Stimulated activated CD4-positive, alpha-beta T cell treated with anti-CD3 and anti-CD28 coated beads, Interleukin-4, amount 100 ng/mL, for 4 hours (primary cell): ENCODE measurements at regions not wholly inside any gene's neighbourhood (a gene's known extent, or its start where the extent isn't known, plus 50 kb on each side); places are given as distances from the start of the nearest gene placed in this dataset.

Experiments used
- DNase-seq, 2 experiments: peaks; one replicate each; pipeline ENCODE4 v3.0.0-alpha.2; 2020

DNA sequence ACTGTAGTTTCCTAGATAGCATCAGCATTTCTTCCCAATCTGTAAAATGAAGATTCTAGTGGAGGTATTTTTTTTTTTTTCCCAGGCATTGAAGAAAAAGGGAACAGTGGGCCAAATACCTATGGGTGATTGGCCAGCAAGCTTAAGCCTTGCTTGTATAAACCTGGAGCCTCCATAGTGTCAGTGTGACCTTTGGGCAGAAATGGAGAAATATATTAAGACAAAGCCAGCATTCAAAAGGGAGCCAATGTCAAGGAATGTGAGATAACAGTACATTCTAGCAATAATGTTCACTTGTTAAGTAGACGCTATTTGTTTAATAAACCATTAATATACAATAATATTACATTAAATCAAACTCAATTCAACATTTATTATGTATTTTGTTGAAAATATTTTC is 275.4 kb downstream of the FOXA2 start:
- DNase-seq = no peak

DNA sequence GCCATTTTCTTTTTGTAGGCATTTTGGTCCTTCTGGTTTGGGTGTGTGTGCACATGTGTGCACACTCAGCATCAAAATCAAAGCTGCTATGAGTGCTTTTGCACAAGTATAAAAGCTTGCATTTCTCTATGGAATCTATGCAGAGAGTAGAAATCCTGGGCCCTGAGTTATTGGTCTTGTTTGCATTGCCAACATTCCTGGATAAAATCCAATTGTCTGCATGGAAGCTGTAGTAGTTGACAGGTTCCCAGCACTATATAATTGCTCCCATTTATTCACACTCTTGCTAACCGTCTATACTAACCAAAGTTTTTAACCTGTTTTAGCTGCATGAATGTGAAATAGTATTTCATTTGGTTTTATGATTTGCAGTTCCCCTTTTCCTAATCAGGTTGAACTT is 277.0 kb downstream of the FOXA2 start:
- no peak for DNase-seq

DNA sequence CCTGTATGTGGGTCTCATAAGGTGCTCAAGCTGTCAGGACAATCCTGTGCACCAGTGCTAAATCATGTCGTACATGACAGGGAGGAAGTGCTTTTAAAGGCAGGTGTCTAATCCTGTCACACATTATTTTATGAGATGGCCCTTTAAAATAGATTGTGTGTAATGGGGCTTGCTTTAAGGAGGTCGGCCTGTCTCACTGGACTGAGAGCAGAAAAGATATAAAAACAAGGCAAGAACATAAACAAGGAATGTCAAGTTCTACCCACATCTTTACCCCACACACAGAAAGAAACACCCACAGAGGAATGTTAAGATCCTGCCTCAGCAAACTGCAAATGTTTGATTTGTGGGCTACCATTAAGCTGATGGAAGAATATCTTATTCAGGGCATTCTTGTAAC is 279.0 kb downstream of the FOXA2 start:
- DNase-seq = no peak

DNA sequence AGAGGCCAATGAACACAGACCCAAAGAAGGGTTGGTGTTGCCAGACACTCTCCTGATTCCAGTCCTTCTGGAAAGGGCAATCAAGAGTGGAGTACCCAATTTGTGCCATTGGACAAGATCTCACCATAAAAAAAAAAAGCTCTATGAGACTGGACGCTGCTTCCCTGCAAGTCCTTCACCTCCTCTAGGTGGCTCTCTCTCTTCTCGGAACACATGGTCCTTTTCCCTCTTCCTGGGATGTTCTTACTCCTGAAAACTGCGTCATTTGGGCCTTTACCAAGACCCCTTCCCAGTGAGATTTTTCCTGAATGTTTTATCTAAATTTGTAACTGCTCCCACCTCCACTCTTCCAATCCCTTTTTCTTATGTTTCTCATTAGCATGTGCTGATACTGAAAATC is 280.8 kb downstream of the FOXA2 start:
- DNase-seq = no peak

DNA sequence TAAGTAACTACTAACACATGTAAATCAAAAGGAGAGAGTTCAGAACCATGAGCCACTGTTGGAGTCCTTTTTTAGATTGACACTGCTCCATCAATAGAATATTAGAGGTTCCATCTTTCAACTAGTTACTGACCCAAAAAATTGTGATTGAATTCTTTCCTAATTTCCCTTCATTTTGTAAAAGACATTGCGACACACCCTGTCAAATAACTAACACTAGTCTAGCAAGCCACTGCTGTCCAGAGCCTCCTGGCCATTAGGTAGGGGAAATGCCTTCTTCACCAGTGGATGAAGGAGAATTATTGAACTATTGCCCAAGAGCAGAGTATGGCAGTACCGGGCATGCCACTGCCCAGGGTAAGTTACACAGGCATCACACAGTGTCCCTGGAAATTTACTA is 282.3 kb downstream of the FOXA2 start:
- no peak for DNase-seq

DNA sequence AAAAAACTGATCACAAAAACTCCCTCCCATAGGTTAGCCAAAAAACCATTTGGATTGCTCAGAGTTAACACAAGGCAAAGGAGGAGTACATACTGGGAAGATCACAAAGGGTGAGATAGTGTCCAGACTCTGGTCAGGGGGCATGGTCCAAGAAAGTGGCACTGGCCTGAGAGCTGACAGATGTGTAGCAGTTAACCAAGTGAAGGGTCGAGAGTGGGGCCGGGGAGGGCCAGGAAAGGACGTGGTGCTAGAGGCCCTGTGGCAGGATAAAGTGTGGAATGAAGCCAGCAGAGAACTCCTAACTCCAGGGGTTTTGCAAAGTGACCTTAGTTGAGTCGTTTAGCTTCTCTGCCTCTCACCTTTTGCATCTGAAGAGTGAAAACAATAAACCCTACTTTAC is 290.5 kb downstream of the FOXA2 start:
- no peak for DNase-seq

DNA sequence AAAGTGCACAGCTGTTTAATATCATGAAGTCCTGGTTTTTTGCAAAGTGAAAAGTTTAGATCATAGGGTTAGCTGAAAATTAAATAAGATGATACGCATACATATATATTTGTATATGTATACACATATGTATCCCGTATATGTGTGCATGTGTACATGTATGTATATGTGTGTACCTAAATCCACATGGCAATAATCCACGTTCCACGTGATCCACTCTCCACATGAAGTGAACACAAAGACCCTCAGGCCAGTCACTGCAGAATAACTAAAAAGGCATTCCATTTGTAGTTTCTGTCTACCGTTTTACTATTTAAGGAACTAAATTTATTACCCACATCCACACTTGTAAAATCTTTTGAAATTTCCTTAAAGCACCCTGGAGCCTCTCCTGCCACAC is 294.9 kb downstream of the FOXA2 start:
- no peak for DNase-seq

DNA sequence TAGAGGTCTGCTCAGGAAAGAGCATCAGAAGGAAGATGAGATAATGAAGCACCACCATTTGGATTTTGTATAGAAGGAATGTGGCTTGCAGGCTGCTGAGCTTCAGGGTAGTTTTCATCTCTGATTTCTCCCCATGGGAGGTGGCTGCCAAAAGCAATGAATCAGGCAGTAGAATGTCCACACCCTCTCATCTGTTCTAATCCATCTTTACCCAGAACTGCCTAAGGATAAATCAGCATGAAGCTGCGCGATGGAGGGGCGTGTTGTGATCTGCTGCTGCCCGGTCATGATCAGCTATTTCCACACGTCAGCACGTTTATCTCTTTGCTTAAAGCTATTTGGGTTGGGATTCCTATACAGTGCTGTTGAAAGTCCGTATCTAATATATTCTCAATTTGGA is 295.4 kb downstream of the FOXA2 start:
- DNase-seq = no peak

DNA sequence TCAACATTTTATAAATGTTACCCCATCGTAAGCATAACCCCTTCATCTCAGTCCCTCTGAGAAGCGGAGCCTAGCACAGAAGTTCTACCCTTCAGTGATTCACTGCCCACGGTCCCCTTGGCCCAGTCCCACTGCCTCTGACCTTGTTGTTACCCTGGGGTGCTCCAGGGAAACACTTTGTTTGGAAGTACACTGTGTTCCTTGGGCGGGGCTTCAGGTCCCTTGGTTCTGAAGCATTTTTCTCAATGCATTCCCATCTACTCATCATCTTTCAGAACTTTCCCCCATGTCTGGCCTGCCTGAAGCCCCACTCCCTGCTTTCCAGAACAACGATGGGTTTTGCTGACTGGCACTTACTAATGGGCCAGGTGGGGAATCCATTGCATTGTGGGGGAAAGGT is 296.2 kb downstream of the FOXA2 start:
- DNase-seq = no peak

DNA sequence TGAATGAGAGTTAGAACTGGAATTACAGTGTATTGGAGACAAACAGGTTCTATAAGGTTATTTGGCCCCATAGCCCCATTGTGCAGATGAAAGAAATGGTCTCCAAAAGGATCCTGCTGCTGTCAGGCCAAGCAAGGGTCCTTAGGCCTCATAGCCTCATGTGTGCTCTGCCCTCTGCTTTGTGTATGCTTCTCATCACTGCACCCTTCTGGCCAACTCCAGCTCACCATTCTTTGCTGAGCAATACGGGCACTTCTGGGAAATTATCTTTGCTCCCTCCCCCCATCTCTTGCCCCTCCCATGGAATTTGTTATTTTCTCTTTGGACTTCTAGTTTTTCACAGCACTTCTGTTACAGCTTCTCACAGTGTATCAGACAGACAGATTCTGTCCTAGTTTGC is 298.8 kb downstream of the FOXA2 start:
- no peak for DNase-seq

DNA sequence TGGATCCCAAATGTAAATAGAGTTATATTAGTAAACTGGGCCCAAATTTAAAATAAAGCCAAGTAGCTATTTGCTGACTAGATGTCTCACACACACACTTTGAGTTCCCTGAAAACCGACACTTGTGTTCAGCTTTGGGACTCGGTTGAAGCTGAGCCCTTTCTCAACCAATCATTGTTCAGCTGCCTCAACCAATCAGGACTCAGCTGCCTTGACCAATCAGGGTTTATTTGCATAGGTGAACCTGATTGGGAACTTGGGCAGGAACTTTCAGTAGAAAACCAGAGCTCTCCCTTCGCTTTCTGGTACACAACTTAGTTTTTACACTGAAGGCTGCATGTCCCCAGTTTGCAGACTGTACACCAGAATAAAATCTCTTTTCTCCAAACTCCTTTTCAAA is 301.7 kb downstream of the FOXA2 start:
- DNase-seq = no peak

DNA sequence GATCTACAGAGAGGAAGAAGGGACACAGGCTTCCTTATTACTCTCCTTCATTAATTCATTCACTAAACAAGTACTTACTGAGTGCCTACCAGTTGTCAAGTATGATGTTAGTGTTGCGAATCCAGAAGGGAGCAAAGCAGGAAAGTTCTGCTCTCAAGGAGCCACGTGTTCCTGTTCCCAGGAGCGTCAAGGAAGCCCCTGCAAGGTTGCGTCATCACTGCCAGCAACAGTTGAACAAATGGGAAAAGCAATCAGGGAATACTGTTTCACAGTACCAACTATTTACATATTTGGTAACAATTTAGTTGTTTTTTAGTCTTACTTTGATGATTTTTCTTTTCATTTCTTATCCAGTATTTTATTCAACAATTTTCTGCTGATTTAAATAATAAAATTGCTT is 310.0 kb downstream of the FOXA2 start:
- DNase-seq = no peak

DNA sequence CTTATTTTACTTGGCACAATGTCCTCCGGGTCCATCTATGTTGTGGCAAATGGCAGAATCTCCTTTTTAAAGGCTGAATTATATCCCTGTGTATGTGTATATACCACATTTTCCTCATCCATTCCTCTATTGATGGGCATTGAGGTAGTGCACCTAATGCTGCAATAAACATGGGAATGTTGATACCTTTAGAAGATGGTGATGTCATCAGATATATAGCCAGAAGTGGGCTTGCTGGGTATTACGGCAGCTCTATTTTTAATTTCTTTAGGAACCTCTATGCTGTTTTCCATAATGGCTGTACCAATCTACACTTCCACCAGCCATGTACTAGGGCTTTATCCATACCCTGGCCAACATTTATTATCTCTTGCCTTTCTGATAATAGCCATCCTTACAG is 315.7 kb downstream of the FOXA2 start:
- no peak for DNase-seq

DNA sequence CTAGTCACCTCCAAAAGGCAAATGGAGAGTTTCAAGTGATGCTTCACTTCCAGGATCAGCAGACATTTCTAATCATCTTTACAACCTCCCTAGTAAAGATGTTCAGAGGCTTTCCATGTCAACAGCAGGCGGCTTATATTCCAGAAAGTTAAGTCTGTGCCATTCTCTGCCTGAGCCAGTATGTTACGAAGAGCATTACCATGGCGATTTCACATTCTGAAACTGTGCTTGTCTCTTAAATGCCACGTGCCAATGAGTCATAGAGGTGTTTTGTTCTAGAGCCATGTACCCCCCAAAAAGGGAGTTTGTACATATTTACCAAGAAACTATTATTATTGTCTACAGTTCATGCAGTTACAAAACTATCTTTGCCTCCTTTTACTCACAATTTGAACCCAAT is 319.5 kb downstream of the FOXA2 start:
- no peak for DNase-seq

DNA sequence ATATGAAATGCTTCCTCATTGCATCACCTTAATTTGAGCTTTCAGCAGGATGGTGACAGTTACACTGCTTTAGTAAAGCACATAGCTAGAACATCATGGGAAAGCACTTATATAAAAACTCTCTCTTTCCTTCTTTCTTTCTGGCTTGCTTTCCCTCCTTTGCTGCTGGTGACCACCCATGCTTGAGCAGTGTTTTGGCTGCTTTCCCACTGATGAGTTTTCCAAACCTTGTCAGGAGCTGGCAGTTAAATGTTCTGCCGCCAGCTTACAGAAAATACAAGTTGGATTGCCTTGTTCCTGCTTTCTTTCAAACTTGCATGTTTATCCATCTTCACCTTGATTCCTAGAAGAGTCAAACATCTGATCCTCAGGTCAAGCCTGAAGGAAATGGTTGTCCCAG is 323.9 kb downstream of the FOXA2 start:
- DNase-seq = no peak

DNA sequence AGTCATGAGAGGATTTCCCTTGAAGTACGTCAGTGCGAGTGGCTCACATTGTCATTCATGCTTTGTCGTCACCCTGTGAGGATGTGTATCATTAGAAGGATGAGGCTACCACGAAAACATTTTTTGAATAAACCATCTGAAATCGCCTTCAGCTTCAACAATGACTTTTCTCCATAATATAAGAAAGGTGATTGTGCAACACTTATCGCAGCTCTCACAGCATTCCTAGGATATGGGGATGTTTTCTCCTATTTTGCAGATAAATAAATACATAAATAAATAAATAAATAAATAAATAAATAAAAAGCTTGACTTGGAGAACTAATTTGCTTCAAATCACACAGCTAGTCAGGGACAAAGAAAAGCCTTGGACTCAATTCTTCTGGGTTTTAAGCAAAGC is 326.5 kb downstream of the FOXA2 start:
- no peak for DNase-seq

DNA sequence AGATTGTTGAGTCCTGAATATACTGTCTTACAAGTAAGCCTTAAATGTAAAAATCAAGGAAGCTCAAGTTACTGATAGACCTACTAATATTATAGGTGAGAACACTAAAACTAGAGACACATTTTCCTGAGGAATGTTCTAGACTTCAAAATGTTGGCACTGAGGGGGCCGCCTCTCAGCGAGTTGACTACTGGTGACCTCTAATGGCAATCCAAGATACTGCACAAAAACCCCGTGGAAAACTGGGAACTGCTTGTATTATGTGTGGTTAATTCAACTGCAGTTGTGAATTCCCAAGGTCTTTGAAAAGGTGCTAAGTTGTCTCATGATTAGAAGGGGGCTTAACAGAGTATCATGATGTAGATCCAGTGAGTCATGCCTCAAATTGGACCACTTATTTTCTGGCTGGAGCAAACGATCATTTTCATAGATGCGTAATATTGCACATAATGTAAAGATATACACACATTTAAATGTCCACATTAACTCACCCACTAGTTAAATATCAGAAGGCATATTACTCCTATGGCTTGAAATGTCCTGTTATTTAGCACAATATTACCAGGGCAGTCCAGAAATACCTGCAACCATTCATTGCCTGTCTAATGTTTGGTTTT is 336.2 kb downstream of the FOXA2 start:
- DNase-seq = no peak

DNA sequence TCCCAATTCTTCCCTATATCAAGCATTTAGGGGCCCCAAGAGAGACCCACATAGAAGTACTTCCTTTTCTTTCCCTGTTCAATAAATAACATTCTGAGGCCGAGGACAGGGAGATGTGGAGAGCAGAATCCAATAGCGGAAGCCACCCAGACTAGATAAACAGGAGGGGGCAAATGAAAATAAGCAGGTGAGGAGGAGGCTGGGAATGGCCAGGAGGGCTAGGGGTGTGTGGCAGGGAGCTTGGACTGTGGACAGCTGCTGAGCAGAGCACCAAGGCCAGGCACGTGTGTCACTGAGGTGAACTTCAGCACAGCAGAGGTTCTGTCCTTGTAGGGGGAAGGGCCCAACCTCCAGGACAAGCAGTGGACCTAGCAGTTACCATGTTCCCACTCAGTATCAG is 339.2 kb downstream of the FOXA2 start:
- DNase-seq = no peak

DNA sequence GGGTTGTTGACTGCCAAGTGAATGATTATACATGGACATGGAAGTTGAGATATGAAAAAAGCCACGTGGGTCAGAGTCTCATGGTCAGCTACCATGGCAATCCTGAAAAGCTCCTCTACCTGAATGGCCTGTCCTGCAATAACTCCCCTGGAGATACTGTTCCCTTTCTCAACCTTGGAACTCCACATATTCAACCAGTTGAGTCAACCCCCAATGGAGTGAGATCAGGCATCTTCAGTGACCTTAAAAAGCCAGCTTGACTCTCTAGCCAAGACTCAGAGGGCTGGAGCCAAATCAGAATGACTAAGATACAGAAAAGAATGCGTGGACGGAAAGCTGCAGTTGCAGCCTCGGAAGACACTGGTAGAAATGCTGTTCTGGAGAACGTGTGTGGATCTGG is 341.3 kb downstream of the FOXA2 start:
- no peak for DNase-seq

DNA sequence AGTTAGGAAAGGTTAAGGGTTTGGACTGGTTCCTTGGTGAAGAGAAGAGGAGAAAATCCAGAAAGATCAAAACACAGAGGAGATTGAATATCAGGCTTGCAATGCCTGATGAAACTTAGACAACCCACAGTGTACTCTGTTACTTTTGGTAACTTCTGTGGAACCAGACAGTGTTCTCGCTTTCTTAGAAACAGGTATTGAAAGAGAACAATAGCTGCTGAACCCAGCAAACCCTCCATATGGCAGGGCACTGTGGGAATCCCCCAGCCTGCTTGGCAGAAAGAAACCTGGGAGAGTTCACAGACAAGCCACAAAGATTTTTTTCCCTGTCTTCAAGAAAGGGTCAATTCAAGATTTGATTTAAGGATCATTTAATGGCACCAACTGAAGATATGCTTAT is 342.8 kb downstream of the FOXA2 start:
- no peak for DNase-seq

DNA sequence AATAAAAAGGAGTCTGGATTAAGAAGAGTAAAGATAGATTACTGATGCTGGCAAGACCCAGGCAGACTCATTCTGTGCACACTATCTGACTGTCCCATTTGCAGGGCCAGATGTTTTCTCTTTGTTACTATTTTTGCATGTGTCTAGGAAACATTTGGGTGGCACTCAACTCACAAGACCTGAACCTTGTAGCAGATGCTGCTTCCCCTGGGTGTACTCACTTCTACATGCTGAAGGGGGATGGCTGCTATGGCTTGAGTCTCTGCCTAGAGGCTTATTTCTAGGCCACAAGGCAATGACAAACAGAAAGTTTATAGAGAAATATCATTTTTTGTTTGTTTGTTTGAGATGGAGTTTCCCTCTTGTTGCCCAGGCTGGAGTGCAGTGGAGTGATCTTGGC is 351.4 kb downstream of the FOXA2 start:
- DNase-seq = no peak

DNA sequence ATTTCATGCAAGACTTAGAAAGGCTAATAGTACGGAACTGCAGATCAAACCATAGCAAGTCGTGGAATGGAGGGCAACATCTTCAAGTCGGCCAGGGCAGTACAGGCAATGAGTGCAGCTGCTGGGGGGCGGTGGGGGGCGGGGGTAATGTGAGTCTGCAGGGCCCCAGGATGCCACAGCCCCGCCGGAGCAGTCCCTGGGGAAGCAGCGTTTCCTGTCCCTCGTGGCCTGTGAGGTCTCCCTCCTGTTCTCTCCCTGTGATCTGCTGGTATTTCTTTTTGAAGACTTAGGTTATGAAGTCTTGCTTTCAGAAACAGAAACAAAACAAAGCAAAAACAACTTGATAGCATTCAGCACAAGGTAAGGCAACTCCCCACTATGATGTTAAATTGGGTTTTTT is 351.9 kb downstream of the FOXA2 start:
- DNase-seq = no peak

DNA sequence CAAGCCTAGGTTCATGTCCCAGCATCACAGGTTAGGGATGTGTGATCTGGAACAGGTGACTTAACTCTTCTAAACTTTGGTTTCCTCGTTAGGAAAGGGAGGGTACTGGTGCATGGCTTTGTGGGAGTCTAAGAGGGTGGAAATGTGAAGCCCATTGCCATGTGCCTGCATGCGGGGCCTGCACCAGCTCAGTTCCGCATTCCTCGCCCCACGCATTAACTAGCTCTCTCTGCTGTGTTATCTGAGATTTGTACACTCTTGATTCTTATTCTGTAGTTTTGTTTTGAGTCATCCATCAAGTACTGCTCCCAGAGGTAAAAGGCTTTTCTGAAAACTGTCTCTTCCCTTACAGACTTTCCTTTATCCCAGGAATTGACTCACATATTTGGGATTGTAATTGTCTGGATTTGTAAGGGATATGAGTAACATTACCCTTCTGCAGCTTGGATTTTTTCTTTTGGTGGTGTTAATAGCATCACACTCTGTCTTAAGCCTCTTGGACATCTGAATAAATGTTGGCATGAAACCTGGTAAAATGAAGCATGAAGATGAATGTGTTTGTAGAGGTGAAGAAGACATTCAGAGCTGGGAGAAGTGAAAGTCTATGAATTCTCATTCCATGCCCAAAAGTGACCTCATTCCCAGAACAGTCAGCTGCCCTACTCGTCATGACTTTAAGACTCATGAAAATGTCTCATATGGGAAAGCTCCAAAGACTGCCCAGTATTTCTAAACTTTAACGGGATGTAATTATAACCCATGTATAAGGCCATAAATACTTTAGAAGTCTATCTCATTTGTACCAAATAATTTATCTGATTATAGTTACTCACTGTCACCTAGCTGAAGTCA is 357.3 kb downstream of the FOXA2 start:
- no peak for DNase-seq

DNA sequence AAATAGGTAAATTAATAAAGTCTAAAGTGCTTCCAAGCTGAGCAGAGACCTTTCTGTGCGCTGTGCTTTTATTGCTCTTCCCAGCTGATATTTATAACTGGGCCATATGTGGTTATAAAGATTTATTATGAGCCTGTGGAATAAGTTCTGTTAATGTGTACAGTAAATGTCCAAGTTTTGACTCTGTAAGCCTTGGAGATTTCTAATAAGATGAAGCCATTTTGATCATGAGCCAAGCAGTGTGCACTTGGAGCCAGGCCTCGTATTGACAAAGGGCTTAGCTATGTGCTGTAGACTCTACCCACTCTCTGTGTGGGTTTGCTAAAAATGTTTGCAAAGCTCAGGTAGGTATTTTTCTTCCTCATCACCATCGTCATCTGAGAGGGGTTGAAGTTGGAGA is 361.1 kb downstream of the FOXA2 start:
- DNase-seq = no peak
